ENCODE measurements at regions not wholly inside any gene's neighbourhood (a gene's known extent, or its start where the extent isn't known, plus 50 kb on each side); places are given as distances from the start of the nearest gene placed in this dataset.

DNA sequence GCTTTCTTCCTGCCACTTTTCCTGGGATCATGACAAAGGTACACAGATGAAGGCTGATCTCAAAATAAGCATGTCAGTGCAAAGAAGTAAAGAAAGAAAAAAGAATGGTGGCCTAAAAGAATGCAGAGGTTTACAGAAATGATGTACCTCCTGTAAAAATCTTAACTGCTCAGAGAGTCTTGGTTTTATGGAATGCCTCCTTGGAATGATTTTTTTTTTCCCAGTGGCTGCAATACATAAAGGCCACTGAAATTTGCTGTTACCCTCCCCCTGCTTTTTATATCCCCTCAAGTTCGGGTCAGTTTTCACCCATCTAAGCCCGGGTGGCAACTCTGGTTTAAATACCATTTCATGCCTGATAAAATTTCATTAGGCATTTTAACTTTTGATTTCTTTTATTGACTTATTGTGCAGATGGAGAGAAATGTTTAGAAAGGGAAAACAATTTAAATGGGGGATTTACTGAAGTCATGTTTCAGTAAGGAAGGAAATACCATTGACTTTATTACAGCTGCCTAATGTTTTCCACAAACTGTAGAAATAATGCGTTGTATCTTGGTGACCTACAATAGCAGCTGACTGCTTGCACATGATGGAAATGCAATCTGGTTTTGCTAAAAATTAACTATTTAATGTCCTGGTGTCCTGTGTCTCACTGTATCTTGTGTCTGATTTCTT, 102.5 kb downstream of the SAMD9 start:
- no peak for DNase-seq

GRCh38 chr7:93014410-93014809, 103.4 kb downstream of the SAMD9 start:
- DNase-seq = no peak

- no peak for DNase-seq
Measured at GRCh38 chr7:93013446-93014061, 104.2 kb downstream of the SAMD9 start.

DNA sequence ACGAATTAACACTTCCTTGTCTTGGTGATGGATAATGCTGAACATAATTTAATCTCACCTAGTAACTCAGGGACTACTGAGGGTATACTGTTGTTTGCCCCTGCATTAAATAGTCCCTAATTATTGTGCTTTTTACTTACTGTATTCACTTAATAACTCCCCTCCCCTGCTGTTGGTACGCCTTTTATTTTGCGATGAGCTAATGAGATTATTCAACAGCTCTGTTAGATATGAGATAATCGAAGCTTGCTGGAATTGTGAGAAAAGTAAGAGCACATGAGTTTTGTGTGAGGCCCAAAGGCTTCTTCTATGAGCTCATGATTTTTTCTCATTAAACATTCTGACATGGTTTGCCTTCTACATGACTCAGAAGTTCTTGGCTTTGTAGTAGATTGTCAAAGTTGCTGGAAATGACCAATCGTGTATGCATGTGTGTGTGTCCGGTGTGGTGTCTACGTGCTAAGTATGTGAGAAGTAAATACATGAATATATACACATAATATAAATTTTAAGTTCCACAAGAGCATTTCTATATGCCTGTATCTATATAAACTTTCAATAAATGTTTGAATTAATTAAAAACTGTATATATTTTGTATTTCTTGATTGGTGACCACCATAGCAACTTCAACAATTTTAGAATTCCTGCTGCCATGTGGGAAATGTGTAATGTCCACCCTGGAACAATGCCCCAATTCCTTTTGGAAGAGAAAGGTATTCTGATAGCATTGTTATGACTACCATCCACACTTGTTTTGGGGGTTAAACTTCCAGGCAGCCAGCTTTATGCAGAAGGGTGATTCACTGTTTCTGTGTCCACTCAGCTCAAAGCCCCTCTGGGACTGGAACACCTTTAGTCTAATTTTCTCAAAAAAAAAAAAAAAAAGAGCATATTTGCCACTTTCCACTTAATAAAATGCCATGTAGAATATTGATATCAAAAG, 106.2 kb downstream of the SAMD9 start:
- no peak for DNase-seq

DNA sequence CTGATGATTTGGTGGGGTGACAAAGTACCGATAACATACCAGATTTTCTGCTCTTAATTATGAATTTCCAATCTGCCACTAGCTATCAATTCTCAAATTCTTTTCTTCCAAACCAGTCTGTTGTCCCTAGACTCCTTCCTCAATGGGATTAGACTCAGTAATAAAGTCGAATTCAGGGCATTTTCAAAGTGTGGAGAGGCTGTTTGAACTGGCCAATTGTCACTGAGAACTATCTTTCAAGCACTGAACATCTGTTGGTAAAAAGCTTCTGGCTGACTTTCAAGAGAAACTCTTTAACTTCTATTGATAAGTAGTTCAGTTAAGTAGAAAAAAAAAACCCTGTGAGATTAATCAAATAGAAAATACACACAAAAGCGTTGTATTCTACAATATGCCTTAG, 108.9 kb downstream of the SAMD9 start:
- DNase-seq = no peak

GRCh38 chr7:93006480-93007095, 111.2 kb downstream of the SAMD9 start:
- DNase-seq = no peak

GRCh38 chr7:93004906-93005305, 112.9 kb downstream of the SAMD9 start:
- no peak for DNase-seq

DNA sequence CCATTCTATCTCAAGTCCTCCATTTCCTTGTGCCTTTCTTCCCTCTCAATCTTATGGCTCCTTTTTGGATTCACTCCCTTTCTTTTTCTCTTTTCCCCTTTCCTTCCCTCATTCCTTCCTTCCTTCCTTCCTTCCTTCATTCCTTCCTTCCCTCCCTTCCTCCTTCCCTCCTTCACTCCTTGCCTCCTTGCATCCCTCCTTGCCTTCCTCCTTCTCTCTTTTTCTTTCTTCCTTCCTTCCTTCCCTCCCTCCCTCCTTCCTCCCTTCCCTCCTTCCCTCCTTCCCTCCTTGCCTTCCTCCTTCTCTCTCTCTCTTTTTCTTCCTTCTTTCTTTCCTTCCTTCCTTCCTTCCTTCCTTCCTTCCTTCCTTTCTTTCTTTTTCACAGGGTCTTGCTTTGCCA, 120.1 kb downstream of the SAMD9 start:
- no peak for DNase-seq

- DNase-seq = no peak
Measured at GRCh38 chr7:92997152-92997551, 120.6 kb downstream of the SAMD9 start.

GRCh38 chr7:92994901-92995300, 122.9 kb downstream of the SAMD9 start:
- no peak for DNase-seq

DNA sequence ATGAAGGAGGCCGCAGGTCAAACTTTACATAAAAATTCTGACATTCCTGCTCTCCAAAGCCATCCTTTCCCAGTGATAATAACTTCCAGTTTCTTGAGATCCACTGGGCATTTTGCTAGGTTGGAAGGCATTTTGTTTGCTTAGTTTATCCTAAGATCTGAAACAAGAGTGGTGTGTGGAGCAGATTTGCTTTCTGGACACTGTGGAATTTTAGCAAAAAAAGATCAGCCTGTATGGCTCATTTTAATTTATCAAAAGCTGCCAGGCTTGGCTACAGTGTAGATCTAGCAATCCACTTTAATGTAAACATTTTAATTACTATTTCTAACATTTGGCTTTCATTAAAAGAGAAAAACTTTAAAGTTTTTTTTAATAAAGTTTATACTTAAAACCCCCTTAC, 124.8 kb downstream of the SAMD9 start:
- DNase-seq = no peak

GRCh38 chr7:92992483-92992882, 125.3 kb downstream of the SAMD9 start:
- DNase-seq = no peak

DNA sequence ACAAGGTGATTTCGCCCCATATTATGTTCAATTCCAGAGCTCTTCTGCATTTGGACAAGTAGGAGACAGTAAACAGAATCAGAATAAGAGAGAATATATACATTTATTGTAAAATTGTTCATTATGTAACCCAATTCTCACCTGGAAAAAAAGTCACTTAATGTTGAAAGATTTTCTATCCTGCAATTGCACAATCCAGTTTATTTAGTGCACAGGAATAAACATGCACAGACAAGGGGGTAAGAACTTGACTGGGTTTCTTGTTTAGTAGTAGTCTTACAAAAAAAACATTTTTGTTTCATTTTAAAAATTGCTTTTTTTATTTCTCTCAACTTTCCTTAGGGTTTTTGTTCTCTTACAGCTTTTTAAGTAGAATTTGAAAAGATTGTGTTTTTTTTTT, 126.6 kb downstream of the SAMD9 start:
- DNase-seq = no peak

DNA sequence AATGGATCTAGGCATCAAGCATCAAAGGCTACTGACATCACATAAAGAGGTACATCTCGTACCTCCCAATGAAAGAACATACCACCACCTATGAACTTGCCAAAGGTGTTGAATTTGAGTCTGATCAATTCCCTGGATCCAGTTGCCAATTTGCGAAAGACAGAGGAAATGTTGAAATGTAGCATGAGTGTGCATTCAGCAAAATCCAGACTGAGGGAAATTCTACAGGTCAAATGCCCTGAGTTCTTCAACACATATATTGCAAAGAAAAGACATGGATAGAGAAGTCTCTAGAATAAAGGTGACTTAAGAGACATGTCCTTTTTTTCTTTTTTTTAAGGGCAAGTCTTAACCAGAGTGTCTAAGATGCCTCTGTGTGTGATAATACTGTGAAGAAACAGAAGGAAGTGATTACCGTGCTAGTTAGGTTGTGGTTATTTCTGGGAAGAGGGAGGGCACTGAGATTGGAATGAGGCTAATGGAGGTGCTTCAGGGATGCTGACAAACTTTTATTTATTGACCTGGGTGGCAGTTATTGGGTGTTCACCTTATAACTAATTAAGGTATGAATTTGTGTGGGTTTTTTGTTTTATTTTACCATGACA, 128.7 kb downstream of the SAMD9 start:
- no peak for DNase-seq

DNA sequence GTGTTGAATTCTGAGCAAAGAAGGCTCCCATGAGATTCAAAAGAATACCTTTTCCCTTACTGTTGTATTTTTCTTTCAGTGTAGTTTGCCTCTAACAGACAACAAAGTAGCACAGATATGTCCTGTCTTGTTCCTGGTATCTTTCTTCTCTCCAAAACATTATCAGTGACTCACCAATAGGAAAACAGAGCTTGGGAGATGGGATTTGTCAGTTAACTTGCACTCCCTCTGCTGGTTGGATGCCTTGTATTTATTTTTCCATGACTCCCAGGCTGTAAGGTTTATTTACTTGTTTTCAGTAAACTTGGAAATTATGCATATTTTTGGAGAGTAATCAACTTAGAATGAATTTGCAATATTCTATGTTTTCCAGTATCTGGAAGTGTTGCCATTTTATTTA, 129.7 kb downstream of the SAMD9 start:
- DNase-seq = no peak

DNA sequence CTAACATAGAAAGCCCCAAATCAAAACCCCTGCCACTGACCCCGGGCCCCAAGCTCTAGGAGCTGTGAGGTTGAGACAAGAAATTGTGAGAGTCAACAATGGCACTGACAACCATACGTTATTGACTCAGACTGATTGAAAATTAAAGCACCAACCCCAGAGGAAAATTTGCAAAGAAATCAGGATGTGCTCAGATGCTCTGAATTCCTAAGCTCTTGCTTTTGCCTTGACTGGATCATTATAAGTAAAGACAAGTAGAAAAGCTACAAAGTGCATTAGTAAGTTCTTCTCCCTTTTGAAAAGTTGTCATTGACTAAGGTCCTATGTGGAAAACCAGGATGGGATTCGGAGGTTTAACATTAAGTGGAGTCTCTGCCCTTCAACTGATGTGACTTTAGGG, 130.2 kb downstream of the SAMD9 start:
- no peak for DNase-seq

- no peak for DNase-seq
Measured at GRCh38 chr7:92987095-92987494, 130.7 kb downstream of the SAMD9 start.

DNA sequence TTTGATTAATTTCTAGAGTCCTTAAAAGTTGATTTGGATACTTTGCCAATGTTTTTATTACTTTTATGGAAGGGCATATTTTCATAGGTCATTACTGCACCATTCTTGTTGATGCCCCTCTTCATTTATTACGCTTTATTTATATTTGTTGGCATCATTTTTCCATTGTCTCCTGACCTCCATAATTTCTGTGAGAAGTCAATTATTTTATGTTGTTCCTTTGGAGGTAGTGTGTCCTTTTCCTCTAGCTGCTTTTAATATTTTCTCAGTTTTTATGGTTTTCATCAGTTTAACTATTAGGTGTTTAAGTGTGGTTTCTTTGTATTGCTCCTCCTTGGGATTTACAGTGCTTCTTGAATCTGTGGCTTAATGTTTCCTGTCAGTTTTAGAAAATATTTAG, 134.9 kb downstream of the SAMD9 start:
- DNase-seq = no peak

DNA sequence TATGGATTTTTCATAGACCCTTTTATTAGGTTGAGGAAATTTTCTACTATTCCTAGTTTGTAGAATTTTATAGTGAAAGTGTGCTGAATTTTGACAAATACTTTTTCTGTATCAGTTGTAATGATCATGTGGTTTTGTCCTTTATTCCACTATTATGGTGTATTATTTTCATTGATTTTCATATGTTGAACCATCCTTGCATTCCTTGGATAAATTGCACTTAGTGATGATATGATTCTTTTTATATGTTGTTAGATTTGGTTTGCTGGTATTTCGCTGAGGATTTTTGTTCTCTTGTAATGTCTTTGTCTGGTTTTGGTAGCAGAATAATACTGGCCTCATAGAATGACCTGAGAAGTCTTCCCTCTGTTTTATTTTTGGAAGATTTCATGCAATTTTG, 140.6 kb upstream of the CDK6 start:
- DNase-seq = no peak

- DNase-seq = no peak
Measured at GRCh38 chr7:92973974-92974373, 137.6 kb upstream of the CDK6 start.

DNA sequence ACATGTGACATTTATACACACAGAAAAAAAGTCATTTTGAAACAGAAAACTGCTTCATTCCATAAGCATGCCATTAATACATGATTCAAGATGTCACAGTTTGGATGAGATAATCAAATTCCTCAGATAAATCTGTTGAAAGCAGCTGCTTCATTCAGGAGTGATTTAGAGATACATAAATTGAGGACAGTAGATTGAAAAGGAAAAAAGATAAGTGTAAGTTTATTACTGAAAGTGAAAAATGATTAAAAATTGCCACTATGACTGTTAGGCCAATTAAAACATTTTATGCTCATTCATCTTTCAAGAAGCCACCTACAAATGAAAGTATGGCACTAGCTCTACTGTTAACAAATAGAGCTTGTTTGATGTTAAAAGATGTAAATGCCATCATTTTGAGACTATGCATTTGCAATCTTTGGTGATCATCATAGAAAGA, 136.9 kb upstream of the CDK6 start:
- no peak for DNase-seq

DNA sequence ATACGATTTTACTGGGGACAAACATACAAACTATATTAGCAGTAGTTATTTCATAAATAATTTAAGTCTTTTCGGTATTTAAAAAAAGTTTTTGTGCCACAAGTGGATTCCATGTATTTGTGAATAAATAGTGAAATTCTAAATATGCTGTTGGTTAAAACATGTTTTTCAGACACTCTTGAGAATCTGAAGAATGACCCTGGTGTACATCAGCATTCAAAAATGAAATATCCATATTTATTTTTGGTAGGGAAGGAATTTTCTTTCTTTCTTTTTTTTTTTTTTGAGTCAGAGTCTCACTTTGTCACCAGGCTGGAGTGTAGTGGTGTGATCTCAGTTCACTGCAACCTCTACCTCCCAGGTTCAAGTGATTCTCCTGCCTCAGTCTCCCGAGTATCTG, 136.1 kb upstream of the CDK6 start:
- DNase-seq = no peak

- DNase-seq = no peak
Measured at GRCh38 chr7:92969061-92969460, 132.7 kb upstream of the CDK6 start.
